Activated B cell treated with CpG ODN at 0.5 μM for 24 hours (primary cell): ENCODE measurements at regions not wholly inside any gene's neighbourhood (a gene's known extent, or its start where the extent isn't known, plus 50 kb on each side); places are given as distances from the start of the nearest gene placed in this dataset.

Experiments
- ATAC-seq: fragments of 200-7000 bp; cut with Tn5 transposase; one replicate; pipeline ENCODE4 v1.10.0; 2021; ENCODE audit warnings: low read depth, mild to moderate bottlenecking, moderate library complexity
- CTCF ChIA-PET: fragments of 350-600 bp; sonication (Branson Sonifier 250); formaldehyde crosslinking; loops from one replicate; lab custom pipeline; 2021; ENCODE audit warnings: antibody characterized with exemption; lab: Charles Lee
- POLR2A ChIA-PET: fragments of 350-600 bp; sonication (Branson Sonifier 250); formaldehyde crosslinking; loops from one replicate; lab custom pipeline; 2021; ENCODE audit warnings: antibody characterized with exemption; lab: Charles Lee
- DNase-seq: peaks from one replicate; pipeline ENCODE4 v3.0.0; 2022
- H3K27ac Mint-ChIP-seq: one replicate; pipeline ENCODE4 v1.8.0; 2020; ENCODE audit warnings: mixed read lengths
- H3K27me3 Mint-ChIP-seq: one replicate; pipeline ENCODE4 v1.8.0; 2021; ENCODE audit warnings: mixed read lengths
- H3K36me3 Mint-ChIP-seq: one replicate; pipeline ENCODE4 v1.8.0; 2021; ENCODE audit warnings: low read depth, mixed read lengths
- H3K4me1 Mint-ChIP-seq: one replicate; pipeline ENCODE4 v1.8.0; 2021; ENCODE audit warnings: mixed read lengths
- H3K4me3 Mint-ChIP-seq: one replicate; pipeline ENCODE4 v1.8.0; 2020; ENCODE audit warnings: mild to moderate bottlenecking, mixed read lengths
- H3K9me3 Mint-ChIP-seq: one replicate; pipeline ENCODE4 v1.8.0; 2020; ENCODE audit warnings: mixed read lengths
- CTCF ChIP-seq: fragments of 200-600 bp; IDR thresholded peaks from one replicate; pipeline ENCODE4 v1.8.0; 2022; ENCODE audit warnings: antibody characterized with exemption, mild to moderate bottlenecking
- intact Hi-C: fragments of 100-400 bp; cut with micrococcal nuclease; formaldehyde crosslinking; loops from one replicate; pipeline ENCODE4 v1.15.1; 2024

- Mint-ChIP-seq H3K4me3 (no peak overlapping the region), H3K4me1 (no peaks in the 10 kb centered on the region), H3K27ac (no peak overlapping the region), H3K27me3 (peaks cover 2% of the 10 kb centered on the region), H3K9me3 (no peaks in the 10 kb centered on the region), H3K36me3 (no peaks in the 10 kb centered on the region)
- DNase-seq (no peak), ATAC-seq (no peak)
- POLR2A ChIA-PET = no interaction called here
- intact Hi-C loops = no loop called here
- CTCF ChIA-PET = no interaction called here
- TF ChIP-seq CTCF = no peak
Measured at GRCh38 chr11:13101644-13102512, 92.8 kb downstream of the RASSF10 start.

GRCh38 chr11:13102513-13102840 lies 93.4 kb downstream of the RASSF10 start:
- Mint-ChIP-seq H3K9me3 (no peaks in the 10 kb centered on the region), H3K36me3 (no peaks in the 10 kb centered on the region), H3K4me3 (no peak overlapping the region), H3K27me3 (peaks cover 2% of the 10 kb centered on the region), H3K27ac (no peak overlapping the region), H3K4me1 (no peaks in the 10 kb centered on the region)
- ATAC-seq = no peak
- DNase-seq = no peak
- intact Hi-C loops = no loop called here
- CTCF ChIA-PET = no interaction called here
- POLR2A ChIA-PET = no interaction called here
- no peak for TF ChIP-seq CTCF

- Mint-ChIP-seq H3K9me3 (no peaks in the 10 kb centered on the region), H3K36me3 (no peaks in the 10 kb centered on the region), H3K27ac (no peak overlapping the region), H3K27me3 (peaks cover 2% of the 10 kb centered on the region), H3K4me1 (no peaks in the 10 kb centered on the region), H3K4me3 (no peak overlapping the region)
- ChIA-PET POLR2A (no interaction called here), CTCF (no interaction called here)
- no peak for TF ChIP-seq CTCF
- no peak for DNase-seq
- intact Hi-C loops = no loop called here
- ATAC-seq = no peak
Measured at GRCh38 chr11:13102865-13103539, 93.9 kb downstream of the RASSF10 start.

GRCh38 chr11:13103962-13104554 lies 94.9 kb downstream of the RASSF10 start:
- intact Hi-C loops = no loop called here
- H3K27ac Mint-ChIP-seq = no peak overlapping the region
- peaks cover 6% of the 10 kb centered on the region for H3K9me3 Mint-ChIP-seq
- ATAC-seq (no peak), DNase-seq (no peak)
- no peaks in the 10 kb centered on the region for H3K36me3 Mint-ChIP-seq
- no peak for TF ChIP-seq CTCF
- CTCF ChIA-PET = no interaction called here
- H3K4me1 Mint-ChIP-seq = no peaks in the 10 kb centered on the region
- H3K27me3 Mint-ChIP-seq = no peaks in the 10 kb centered on the region
- H3K4me3 Mint-ChIP-seq = no peak overlapping the region
- POLR2A ChIA-PET = no interaction called here

GRCh38 chr11:13104619-13105236 lies 95.6 kb downstream of the RASSF10 start:
- H3K4me3 Mint-ChIP-seq = no peak overlapping the region
- H3K27ac Mint-ChIP-seq = no peak overlapping the region
- no peaks in the 10 kb centered on the region for H3K36me3 Mint-ChIP-seq
- ChIA-PET POLR2A (no interaction called here), CTCF (no interaction called here)
- H3K9me3 Mint-ChIP-seq = peaks cover 7% of the 10 kb centered on the region
- no peak for DNase-seq
- H3K4me1 Mint-ChIP-seq = no peaks in the 10 kb centered on the region
- intact Hi-C loops = no loop called here
- no peaks in the 10 kb centered on the region for H3K27me3 Mint-ChIP-seq
- no peak for ATAC-seq
- no peak for TF ChIP-seq CTCF
